ENCODE measurements at regions not wholly inside any gene's neighbourhood (a gene's known extent, or its start where the extent isn't known, plus 50 kb on each side); places are given as distances from the start of the nearest gene placed in this dataset.

DNA sequence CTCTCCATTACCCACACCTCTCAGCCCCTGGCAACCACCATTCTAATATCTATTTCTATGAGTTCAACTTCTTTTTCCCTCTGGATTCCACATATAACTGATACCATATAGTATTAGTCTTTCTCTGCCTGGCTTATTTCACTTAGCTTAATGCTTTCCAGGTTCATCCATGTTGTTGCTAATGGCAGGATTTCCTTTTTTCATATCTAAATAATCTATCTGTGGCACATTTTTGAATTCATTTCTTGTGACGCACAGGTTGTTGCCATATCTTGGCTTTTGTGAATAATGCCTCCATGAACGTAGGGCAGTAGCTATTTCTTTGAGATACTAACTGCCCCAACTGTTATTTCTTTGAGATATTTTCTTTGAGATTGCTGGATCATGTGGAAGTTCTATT lies 235.6 kb downstream of the SPRY2 start:
- Histone ChIP-seq H3K79me2 (ENCODE audit: control insufficient read depth, insufficient read depth, low read length, unreplicated experiment) (no peaks in the 10 kb centered on the region), H2AFZ (ENCODE audit: low read length, unreplicated experiment) (no peak overlapping the region), H3K27ac (ENCODE audit: low read depth, low read length) (no peak overlapping the region), H3K36me3 (ENCODE audit: insufficient read depth, low read length) (no peaks in the 10 kb centered on the region), H3K4me1 (ENCODE audit: control insufficient read depth, insufficient read depth, low read length, unreplicated experiment) (no peaks in the 10 kb centered on the region), H3K27me3 (ENCODE audit: insufficient read depth, low read length) (no peaks in the 10 kb centered on the region), H3K4me3 (ENCODE audit: low read depth, low read length) (no peak overlapping the region)

DNA sequence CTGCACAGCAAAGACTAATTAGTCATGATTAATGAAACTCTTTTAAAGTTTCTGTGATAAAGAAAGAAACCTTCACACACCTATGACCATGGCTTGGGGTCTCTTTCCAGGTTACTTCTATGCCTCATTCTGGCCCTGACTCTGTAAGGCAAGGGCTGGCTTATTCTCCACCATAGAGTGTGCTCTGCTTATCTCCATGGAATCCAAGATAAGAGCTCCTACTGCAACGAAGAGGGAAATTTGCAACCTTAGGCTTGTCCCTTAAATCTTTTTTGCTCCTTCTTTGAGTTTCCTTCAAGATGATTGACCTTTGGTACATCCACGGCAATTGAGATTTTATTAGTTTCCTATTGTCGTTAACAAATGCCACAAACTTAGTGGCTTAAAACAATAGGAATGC lies 239.9 kb downstream of the SPRY2 start:
- Histone ChIP-seq H2AFZ (ENCODE audit: low read length, unreplicated experiment) (no peak overlapping the region), H3K36me3 (ENCODE audit: insufficient read depth, low read length) (no peaks in the 10 kb centered on the region), H3K27me3 (ENCODE audit: insufficient read depth, low read length) (no peaks in the 10 kb centered on the region), H3K79me2 (ENCODE audit: control insufficient read depth, insufficient read depth, low read length, unreplicated experiment) (no peaks in the 10 kb centered on the region), H3K27ac (ENCODE audit: low read depth, low read length) (no peak overlapping the region), H3K4me1 (ENCODE audit: control insufficient read depth, insufficient read depth, low read length, unreplicated experiment) (no peaks in the 10 kb centered on the region), H3K4me3 (ENCODE audit: low read depth, low read length) (no peak overlapping the region)

DNA sequence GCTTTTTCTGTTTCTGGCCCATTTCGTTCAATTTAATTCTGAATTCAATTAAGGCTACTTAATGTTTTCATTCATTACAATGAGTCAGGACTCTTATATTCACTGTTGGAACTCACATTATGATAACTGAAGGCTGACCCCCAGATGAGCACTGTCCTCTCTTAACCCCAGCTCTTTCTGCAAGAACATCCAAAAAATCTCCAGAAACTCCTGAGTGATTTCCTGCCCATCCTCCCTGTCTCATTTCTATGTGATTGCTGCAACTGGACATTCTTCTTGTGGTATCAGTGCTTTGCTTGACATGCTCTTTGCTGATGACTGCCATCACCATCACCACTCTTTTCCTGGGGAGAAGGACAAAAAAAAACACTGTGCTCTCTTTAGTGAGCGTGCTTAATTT lies 240.3 kb downstream of the SPRY2 start:
- no peak overlapping the region for H2AFZ ChIP-seq (ENCODE audit: low read length, unreplicated experiment)
- H3K4me3 ChIP-seq (ENCODE audit: low read depth, low read length) = no peak overlapping the region
- no peaks in the 10 kb centered on the region for H3K79me2 ChIP-seq (ENCODE audit: control insufficient read depth, insufficient read depth, low read length, unreplicated experiment)
- no peaks in the 10 kb centered on the region for H3K4me1 ChIP-seq (ENCODE audit: control insufficient read depth, insufficient read depth, low read length, unreplicated experiment)
- no peaks in the 10 kb centered on the region for H3K27me3 ChIP-seq (ENCODE audit: insufficient read depth, low read length)
- H3K36me3 ChIP-seq (ENCODE audit: insufficient read depth, low read length) = no peaks in the 10 kb centered on the region
- H3K27ac ChIP-seq (ENCODE audit: low read depth, low read length) = no peak overlapping the region

DNA sequence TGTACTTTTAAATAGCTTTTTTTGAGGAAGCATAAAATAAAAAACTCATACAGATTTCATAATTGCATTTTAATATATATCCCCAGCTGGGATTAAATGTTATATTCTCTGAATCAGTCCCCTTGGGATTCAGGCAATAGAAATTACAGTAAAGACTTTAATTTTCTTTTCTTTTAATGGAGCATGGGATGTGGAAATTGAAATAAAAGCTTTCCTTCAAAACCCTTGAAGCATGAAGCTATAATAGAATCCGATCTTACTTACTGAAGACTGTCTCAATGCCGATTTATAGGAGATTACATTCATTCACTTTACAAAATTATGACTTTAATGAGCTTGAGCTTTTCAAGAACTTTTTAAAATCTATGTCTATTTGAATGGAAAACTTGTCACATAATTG lies 243.4 kb downstream of the SPRY2 start:
- Histone ChIP-seq H3K36me3 (ENCODE audit: insufficient read depth, low read length) (no peaks in the 10 kb centered on the region), H3K4me3 (ENCODE audit: low read depth, low read length) (no peak overlapping the region), H3K79me2 (ENCODE audit: control insufficient read depth, insufficient read depth, low read length, unreplicated experiment) (no peaks in the 10 kb centered on the region), H3K27me3 (ENCODE audit: insufficient read depth, low read length) (no peaks in the 10 kb centered on the region), H2AFZ (ENCODE audit: low read length, unreplicated experiment) (no peak overlapping the region), H3K27ac (ENCODE audit: low read depth, low read length) (no peak overlapping the region), H3K4me1 (ENCODE audit: control insufficient read depth, insufficient read depth, low read length, unreplicated experiment) (no peaks in the 10 kb centered on the region)

DNA sequence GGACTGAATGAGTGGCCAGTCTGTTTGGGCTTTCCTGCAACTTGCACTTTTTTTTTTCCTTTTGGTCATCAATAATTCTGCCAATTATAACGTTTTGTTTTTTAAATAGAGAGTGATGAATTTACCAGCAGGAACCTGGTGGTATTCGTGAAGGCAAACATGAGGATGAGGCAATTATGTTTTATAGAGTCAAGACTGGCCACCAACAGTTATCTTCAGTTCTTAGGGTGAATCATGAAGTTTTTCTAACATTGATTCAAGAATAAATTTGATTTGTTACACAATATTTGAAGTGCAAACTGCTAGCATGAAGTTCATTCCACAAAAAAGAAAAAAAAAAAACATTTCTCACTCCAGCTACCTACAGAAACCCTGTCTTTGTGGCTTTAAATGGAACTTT lies 244.5 kb downstream of the SPRY2 start:
- Histone ChIP-seq H3K4me3 (ENCODE audit: low read depth, low read length) (no peak overlapping the region), H2AFZ (ENCODE audit: low read length, unreplicated experiment) (no peak overlapping the region), H3K27ac (ENCODE audit: low read depth, low read length) (no peak overlapping the region)

DNA sequence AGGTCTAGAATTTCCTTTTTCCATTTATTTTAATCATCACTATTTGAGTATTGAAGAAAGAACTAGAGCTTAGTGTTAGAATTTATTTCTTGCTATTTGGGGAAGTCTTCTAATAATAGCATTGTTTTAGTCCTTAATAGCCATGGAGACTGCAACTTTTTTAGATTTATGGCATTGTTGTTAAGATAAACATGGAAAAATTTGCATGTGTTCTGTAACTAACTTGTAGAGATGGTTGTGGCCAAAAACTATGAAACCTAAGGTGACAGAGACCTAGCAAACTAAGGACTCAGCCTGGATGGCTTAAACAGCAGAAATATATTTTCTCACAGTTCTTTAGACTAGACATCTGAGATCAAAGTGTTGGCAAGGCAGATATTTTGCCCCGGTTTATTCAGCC lies 246.4 kb downstream of the SPRY2 start:
- Histone ChIP-seq H3K27ac (ENCODE audit: low read depth, low read length) (no peak overlapping the region), H3K27me3 (ENCODE audit: insufficient read depth, low read length) (no peaks in the 10 kb centered on the region)

More for the DNA sequence above, 244.5 kb downstream of the SPRY2 start:
- H3K79me2 ChIP-seq (ENCODE audit: control insufficient read depth, insufficient read depth, low read length, unreplicated experiment) = no peaks in the 10 kb centered on the region
- H3K4me1 ChIP-seq (ENCODE audit: control insufficient read depth, insufficient read depth, low read length, unreplicated experiment) = no peaks in the 10 kb centered on the region
- no peaks in the 10 kb centered on the region for H3K27me3 ChIP-seq (ENCODE audit: insufficient read depth, low read length)
- H3K36me3 ChIP-seq (ENCODE audit: insufficient read depth, low read length) = no peaks in the 10 kb centered on the region

DNA sequence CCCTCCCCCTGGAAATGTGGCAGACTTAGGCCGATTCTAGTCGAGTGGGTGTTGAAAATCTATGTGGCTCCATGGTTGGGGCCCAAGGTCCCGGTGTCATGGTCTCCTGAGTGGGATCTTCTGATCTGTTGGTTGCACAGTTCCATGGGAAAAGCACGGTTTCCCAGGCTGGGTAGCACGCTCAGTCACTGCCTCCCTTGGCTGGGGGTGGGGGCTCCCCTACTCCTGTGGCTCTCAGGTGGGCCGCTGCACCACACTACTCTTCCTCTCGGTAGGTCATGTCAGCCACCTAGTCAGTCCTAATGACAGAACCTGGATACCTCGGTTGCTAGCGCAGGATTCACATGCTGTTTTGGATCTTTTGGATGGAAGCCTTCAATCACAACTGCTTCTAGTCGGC lies 247.0 kb downstream of the SPRY2 start:
- H3K4me3 ChIP-seq (ENCODE audit: low read depth, low read length) = no peak overlapping the region
- no peak overlapping the region for H2AFZ ChIP-seq (ENCODE audit: low read length, unreplicated experiment)
- no peak overlapping the region for H3K27ac ChIP-seq (ENCODE audit: low read depth, low read length)
- H3K36me3 ChIP-seq (ENCODE audit: insufficient read depth, low read length) = no peaks in the 10 kb centered on the region
- H3K79me2 ChIP-seq (ENCODE audit: control insufficient read depth, insufficient read depth, low read length, unreplicated experiment) = no peaks in the 10 kb centered on the region
- H3K27me3 ChIP-seq (ENCODE audit: insufficient read depth, low read length) = no peaks in the 10 kb centered on the region
- H3K4me1 ChIP-seq (ENCODE audit: control insufficient read depth, insufficient read depth, low read length, unreplicated experiment) = no peaks in the 10 kb centered on the region

More for the DNA sequence above, 246.4 kb downstream of the SPRY2 start:
- no peaks in the 10 kb centered on the region for H3K79me2 ChIP-seq (ENCODE audit: control insufficient read depth, insufficient read depth, low read length, unreplicated experiment)
- H3K36me3 ChIP-seq (ENCODE audit: insufficient read depth, low read length) = no peaks in the 10 kb centered on the region
- H3K4me1 ChIP-seq (ENCODE audit: control insufficient read depth, insufficient read depth, low read length, unreplicated experiment) = no peaks in the 10 kb centered on the region
- H2AFZ ChIP-seq (ENCODE audit: low read length, unreplicated experiment) = no peak overlapping the region
- H3K4me3 ChIP-seq (ENCODE audit: low read depth, low read length) = no peak overlapping the region

DNA sequence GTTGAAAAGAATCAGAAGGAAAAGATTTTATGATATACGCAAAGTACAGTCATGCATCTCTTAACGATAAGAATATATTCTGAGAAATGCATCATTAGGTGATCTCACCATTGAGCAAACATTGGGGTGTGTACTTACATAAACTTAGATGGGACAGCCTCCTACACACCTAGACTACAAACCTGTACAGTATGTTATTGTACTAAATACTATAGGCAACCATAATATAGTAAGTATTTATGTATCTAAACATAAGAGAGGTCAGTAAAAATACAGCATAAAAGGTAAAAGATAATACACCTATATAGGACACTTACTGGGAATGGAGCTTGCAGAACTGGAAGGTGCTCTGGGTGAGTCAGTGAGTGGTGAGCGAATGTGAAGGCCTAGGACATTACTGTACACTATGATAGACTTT lies 254.6 kb downstream of the SPRY2 start:
- Histone ChIP-seq H3K27me3 (ENCODE audit: insufficient read depth, low read length) (no peaks in the 10 kb centered on the region), H2AFZ (ENCODE audit: low read length, unreplicated experiment) (no peak overlapping the region)

DNA sequence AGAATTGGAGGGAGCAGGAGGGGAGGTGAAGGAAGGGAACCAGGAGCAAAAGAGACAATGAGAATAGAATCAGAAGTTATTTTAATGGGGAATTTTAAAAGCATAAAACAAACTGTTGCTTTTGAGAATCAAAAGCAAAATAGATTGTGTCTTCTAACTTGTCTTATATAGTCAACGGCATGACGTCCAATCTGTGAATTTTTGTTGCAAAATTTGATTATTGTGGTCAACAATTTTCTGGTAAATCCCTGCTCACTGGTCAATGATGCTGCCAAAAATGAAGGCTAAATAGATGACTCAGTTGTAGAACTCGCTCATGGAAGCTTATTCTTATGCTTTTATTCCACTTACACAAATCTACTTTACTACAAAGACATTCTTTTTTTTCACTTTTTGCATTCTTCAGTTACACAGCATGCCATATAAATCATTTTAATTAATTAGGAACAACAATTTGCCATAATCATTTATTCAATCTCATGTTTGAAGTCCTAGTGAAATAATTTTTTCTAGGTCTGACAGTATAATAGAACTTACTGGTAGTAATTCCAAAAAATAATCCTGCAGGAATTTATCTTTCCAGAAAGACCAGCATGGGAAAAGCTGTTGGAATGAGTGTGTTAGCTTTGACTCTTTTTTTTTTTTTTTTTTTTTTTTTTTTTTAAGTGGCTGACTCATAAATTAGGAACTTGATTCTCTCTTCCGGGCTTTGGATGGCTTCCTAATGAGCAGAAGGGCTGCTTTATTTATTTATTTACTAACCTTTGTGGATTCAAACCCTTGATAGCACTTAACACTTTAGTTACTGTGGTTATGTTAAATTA lies 256.9 kb downstream of the SPRY2 start:
- peaks cover 25% of the 10 kb centered on the region for H3K4me1 ChIP-seq (ENCODE audit: control insufficient read depth, insufficient read depth, low read length, unreplicated experiment)
- H3K27ac ChIP-seq (ENCODE audit: low read depth, low read length) = peak overlapping the region; percentile 98
- H3K36me3 ChIP-seq (ENCODE audit: insufficient read depth, low read length) = no peaks in the 10 kb centered on the region
- H3K4me3 ChIP-seq (ENCODE audit: low read depth, low read length) = peak overlapping the region; percentile 74
- no peaks in the 10 kb centered on the region for H3K79me2 ChIP-seq (ENCODE audit: control insufficient read depth, insufficient read depth, low read length, unreplicated experiment)
- H2AFZ ChIP-seq (ENCODE audit: low read length, unreplicated experiment) = peak overlapping the region; percentile 93
- no peaks in the 10 kb centered on the region for H3K27me3 ChIP-seq (ENCODE audit: insufficient read depth, low read length)

More for the DNA sequence above, 254.6 kb downstream of the SPRY2 start:
- Histone ChIP-seq H3K4me1 (ENCODE audit: control insufficient read depth, insufficient read depth, low read length, unreplicated experiment) (peaks cover 25% of the 10 kb centered on the region), H3K79me2 (ENCODE audit: control insufficient read depth, insufficient read depth, low read length, unreplicated experiment) (no peaks in the 10 kb centered on the region), H3K4me3 (ENCODE audit: low read depth, low read length) (no peak overlapping the region), H3K36me3 (ENCODE audit: insufficient read depth, low read length) (no peaks in the 10 kb centered on the region), H3K27ac (ENCODE audit: low read depth, low read length) (no peak overlapping the region)

DNA sequence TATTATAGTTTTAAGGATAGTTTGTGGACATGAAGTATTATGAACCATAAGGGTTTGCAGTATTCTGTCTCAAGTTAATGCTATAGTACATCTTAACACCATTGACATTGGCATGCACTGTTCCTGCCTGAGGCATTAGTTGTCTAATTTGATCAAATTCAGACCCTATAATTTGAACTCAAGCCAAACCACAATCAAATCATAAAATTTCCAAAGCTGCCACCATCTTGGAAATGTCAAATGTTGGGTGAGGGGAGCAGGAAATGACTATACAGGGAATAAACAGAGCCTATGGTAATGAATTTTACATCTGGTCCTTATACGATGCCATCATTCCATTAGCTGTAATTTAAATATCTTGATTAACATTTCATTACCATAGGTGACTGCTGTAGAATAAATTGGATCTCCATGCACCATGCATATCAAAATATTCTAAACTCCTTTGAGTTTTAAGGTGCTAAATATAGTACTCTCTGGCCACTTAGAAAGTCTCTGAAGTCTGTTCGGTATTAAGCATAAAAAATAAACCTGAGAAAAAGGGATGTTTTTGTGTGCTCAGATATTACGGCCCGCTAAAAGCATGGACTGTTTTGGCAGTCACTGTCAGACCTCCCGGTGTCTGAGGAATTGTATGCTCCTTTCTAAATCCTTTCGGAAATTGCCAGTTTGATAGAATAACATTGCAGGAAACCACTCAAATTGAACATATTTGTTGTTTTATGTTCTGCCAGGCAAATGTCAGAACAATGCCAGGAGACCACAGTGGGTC lies 257.7 kb downstream of the SPRY2 start:
- peak overlapping the region; percentile 93 for H2AFZ ChIP-seq (ENCODE audit: low read length, unreplicated experiment)
- no peaks in the 10 kb centered on the region for H3K36me3 ChIP-seq (ENCODE audit: insufficient read depth, low read length)
- peak overlapping the region; percentile 98 for H3K27ac ChIP-seq (ENCODE audit: low read depth, low read length)
- peaks cover 25% of the 10 kb centered on the region for H3K4me1 ChIP-seq (ENCODE audit: control insufficient read depth, insufficient read depth, low read length, unreplicated experiment)
- H3K4me3 ChIP-seq (ENCODE audit: low read depth, low read length) = peak overlapping the region; percentile 74
- H3K79me2 ChIP-seq (ENCODE audit: control insufficient read depth, insufficient read depth, low read length, unreplicated experiment) = no peaks in the 10 kb centered on the region
- H3K27me3 ChIP-seq (ENCODE audit: insufficient read depth, low read length) = no peaks in the 10 kb centered on the region
